H1 (cell line): ENCODE measurements at regions not wholly inside any gene's neighbourhood (a gene's known extent, or its start where the extent isn't known, plus 50 kb on each side); places are given as distances from the start of the nearest gene placed in this dataset.

ENCODE experiments used
- BCL11A ChIP-seq, 2 experiments: IDR thresholded peaks; one replicate each; pipeline ENCODE4 v1.6.1; 2011; ENCODE audit warnings: low read depth in 2 of 2, low read length in 2 of 2, mild to moderate bottlenecking in 2 of 2
- JUN ChIP-seq: IDR thresholded peaks from 2 replicates; pipeline ENCODE4 v1.6.1; 2011; ENCODE audit warnings: low read depth, mild to moderate bottlenecking, improper control_type of control experiment, low read length
- SIN3A ChIP-seq, 2 experiments: IDR thresholded peaks in 1 of 2; conservative IDR thresholded peaks in 1 of 2; 2 replicates each; pipeline ENCODE4 v1.6.1; 2011 to 2012; ENCODE audit warnings: low read length in 2 of 2, improper control_type of control experiment in 1 of 2, low read depth in 1 of 2, mild to moderate bottlenecking in 1 of 2

- no peak for TF ChIP-seq BCL11A (IDR thresholded peaks at IDR 0.05; ENCODE audit: low read depth in 2 of 2, low read length in 2 of 2)
- no peak for TF ChIP-seq SIN3A (conservative IDR thresholded peaks at IDR 0.05 in 1 of 2, IDR thresholded peaks at IDR 0.05 in 1 of 2; ENCODE audit: low read depth in 1 of 2, low read length in 2 of 2)
- TF ChIP-seq JUN, result no peak
Observed at GRCh38 chr13:32863596-32863995, 152.6 kb upstream of the KL start (continued).
